Gastrocnemius medialis (tissue), 4 donors: ENCODE measurements at regions not wholly inside any gene's neighbourhood (a gene's known extent, or its start where the extent isn't known, plus 50 kb on each side); places are given as distances from the start of the nearest gene placed in this dataset.

Experiments
- ATAC-seq, 2 donors: fragments of 150-250 bp; one replicate each; pipeline ENCODE4 v1.9.1; 2016
- DNase-seq, 2 donors: peaks; one replicate each; pipeline ENCODE4 v3.0.0-alpha.2; 2019
- H3K27ac ChIP-seq, 4 donors: fragments of 200-600 bp; sonication (generic); 1 replicate in 1 of 4; 2 replicates in 3 of 4; pipeline ENCODE4 v1.5.1; 2016 to 2018; ENCODE audit warnings: mild to moderate bottlenecking in 2 of 4, moderate library complexity in 1 of 4
- H3K27me3 ChIP-seq, 3 donors: fragments of 200-600 bp; sonication (generic) in 2 of 3; 1 replicate in 1 of 3; 2 replicates in 2 of 3; pipeline versions ENCODE4 v1.5.1 to v1.6.0; 2016 to 2019; ENCODE audit warnings: mild to moderate bottlenecking in 1 of 3, moderate library complexity in 1 of 3
- H3K36me3 ChIP-seq, 2 donors: fragments of 200-600 bp; sonication (generic) in 1 of 2; one replicate each; pipeline ENCODE4 v1.5.1; 2017 to 2018
- H3K4me1 ChIP-seq, 2 donors: fragments of 200-600 bp; sonication (generic) in 1 of 2; one replicate each; pipeline ENCODE4 v1.5.1; 2016 to 2017; ENCODE audit warnings: mild to moderate bottlenecking in 2 of 2
- H3K4me3 ChIP-seq, 4 donors: fragments of 200-600 bp; sonication (generic) in 3 of 4; 1 replicate in 1 of 4; 2 replicates in 3 of 4; pipeline ENCODE4 v1.5.1; 2016 to 2019; ENCODE audit warnings: mild to moderate bottlenecking in 2 of 4
- H3K9me3 ChIP-seq, 3 donors: fragments of 200-600 bp; sonication (generic) in 2 of 3; 1 replicate in 1 of 3; 2 replicates in 2 of 3; pipeline ENCODE4 v1.5.1; 2016 to 2019
- POLR2A ChIP-seq, 2 donors: fragments of 450-650 bp; IDR thresholded peaks; one replicate each; pipeline ENCODE4 v1.6.1; 2017; ENCODE audit warnings: antibody characterized with exemption in 2 of 2, mild to moderate bottlenecking in 2 of 2, moderate library complexity in 2 of 2
- in situ Hi-C, 4 donors: fragments of 200-750 bp; cut with MboI; loops; one replicate each; pipeline versions ENCODE4 v1.15.0 to v1.8.0; 2017; ENCODE audit warnings: low sequenced_read_pairs in 4 of 4
- intact Hi-C: fragments of 100-400 bp; cut with DNase I; formaldehyde crosslinking; loops from one replicate; pipeline ENCODE4 v1.15.1; 2023; ENCODE audit warnings: low total_unique reads
- TF ChIP-seq, protein P1 (sequence below), 5 experiments: fragments of 450-650 bp in 3 of 5; fragments of 200-600 bp in 2 of 5; sonication (generic) in 2 of 5; IDR thresholded peaks in 4 of 5; conservative IDR thresholded peaks in 1 of 5; 1 replicate in 4 of 5; 2 replicates in 1 of 5; pipeline ENCODE4 v1.5.1; 2016 to 2019; ENCODE audit warnings: antibody characterized with exemption in 5 of 5, mild to moderate bottlenecking in 3 of 5, moderate library complexity in 3 of 5

DNA sequence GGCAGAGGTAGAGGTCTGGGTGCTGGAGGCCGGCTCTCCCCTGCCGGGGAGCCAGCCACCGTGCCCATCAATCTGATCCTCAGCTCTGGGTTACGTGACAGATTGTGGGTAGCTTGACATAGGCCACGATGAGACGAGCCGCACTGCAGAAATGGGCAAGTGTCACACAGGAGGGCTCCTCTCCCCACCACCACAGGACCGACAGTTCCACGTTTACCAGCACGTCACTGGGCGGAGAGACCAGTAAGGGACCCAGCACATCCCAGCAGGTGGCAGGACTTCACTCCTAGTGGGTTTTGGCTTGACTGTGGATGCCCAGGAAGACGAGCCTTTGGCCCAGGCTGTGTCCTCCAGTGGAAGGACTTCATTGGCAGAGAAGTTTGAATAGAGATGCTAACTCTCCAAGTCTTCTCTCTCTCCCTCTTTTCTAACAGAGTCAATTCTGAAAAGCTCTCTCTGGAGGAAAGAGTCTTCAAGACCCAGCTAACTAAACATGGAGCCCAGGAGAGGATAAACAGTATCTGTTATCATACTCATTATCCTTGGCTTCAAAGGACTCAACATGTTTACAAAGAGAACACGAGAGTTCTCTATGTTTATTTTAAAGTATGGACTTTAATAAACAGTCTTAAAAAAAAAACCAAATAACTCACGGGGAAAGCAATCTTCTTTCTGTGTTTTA is 129.3 kb upstream of the JCAD start:
- Histone ChIP-seq H3K27me3 (no peaks in the 10 kb centered on the region), H3K4me1 (peaks cover 0 to 3% of the 10 kb centered on the region in 2 donors), H3K4me3 (peak overlapping the region in 1 of 4 donors; percentile 10), H3K36me3 (no peaks in the 10 kb centered on the region), H3K27ac (peak overlapping the region; percentile 52 to 74 (median 67)), H3K9me3 (no peaks in the 10 kb centered on the region)
- no peak for TF ChIP-seq POLR2A (IDR thresholded peaks at IDR 0.05)
- TF ChIP-seq, protein P1, sequence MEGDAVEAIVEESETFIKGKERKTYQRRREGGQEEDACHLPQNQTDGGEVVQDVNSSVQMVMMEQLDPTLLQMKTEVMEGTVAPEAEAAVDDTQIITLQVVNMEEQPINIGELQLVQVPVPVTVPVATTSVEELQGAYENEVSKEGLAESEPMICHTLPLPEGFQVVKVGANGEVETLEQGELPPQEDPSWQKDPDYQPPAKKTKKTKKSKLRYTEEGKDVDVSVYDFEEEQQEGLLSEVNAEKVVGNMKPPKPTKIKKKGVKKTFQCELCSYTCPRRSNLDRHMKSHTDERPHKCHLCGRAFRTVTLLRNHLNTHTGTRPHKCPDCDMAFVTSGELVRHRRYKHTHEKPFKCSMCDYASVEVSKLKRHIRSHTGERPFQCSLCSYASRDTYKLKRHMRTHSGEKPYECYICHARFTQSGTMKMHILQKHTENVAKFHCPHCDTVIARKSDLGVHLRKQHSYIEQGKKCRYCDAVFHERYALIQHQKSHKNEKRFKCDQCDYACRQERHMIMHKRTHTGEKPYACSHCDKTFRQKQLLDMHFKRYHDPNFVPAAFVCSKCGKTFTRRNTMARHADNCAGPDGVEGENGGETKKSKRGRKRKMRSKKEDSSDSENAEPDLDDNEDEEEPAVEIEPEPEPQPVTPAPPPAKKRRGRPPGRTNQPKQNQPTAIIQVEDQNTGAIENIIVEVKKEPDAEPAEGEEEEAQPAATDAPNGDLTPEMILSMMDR (IDR thresholded peaks at IDR 0.05 in 4 of 5, conservative IDR thresholded peaks at IDR 0.05 in 1 of 5), result no peak
- ATAC-seq, result peak; percentile 24 to 30
- in situ Hi-C loops (no loop called here), intact Hi-C loops (loop anchor here (5.0 to 10.0 kb wide), 3 partner anchors 49 to 186 kb away; no protein-coding TSS in a partner anchor)
- no peak for DNase-seq

DNA sequence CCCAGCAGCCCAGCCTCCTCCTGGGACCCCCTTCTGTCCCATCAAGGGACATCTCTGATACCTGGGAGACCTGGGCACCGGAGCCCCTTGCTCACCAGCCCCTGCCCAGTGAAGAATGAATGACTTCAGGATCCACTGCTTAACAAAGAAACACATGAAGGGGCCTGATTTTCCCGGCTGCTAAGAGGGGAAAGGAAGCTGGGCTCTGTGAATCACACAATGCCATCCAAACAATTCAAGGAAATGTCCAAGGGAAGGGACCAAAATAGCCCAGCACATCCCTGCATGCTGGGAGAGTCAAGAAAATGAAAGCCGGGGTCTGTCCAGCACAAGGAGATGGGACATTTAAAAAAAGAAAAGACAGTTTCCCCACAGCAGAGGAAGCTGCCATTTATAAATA is 128.7 kb upstream of the JCAD start:
- peak overlapping the region in 1 of 4 donors; percentile 10 for H3K4me3 ChIP-seq
- peak; percentile 53 to 57 for ATAC-seq
- H3K27ac ChIP-seq, result peak overlapping the region; percentile 59 to 74 (median 67)
- intact Hi-C loops, result loop anchor here (5.0 to 10.0 kb wide), 3 partner anchors 49 to 186 kb away; no protein-coding TSS in a partner anchor
- H3K4me1 ChIP-seq, result peaks cover 0 to 3% of the 10 kb centered on the region in 2 donors
- TF ChIP-seq, protein P1 (IDR thresholded peaks at IDR 0.05 in 4 of 5, conservative IDR thresholded peaks at IDR 0.05 in 1 of 5), result no peak
- TF ChIP-seq POLR2A (IDR thresholded peaks at IDR 0.05), result no peak
- H3K27me3 ChIP-seq, result no peaks in the 10 kb centered on the region
- H3K36me3 ChIP-seq, result no peaks in the 10 kb centered on the region
- DNase-seq, result no peak
- in situ Hi-C loops, result no loop called here
- H3K9me3 ChIP-seq, result no peaks in the 10 kb centered on the region

DNA sequence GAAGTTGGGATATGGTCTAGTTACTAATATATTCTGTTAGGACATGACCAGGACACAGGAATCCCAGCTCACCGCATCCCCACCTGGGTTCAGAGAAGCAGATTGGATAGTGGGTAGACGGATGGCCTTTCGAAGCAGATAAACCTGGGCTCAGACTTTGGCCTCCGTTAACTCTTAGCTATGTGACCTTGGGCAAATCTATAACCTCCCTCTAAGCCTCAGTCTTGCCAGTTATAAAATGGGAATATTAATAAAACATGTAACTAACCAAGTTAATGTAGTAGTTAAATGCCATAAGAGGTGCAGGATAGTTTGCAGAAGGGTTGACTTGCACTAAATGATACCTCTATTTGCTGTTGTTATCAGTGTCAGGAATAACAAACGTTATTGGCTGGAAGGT is 127.6 kb upstream of the JCAD start:
- Histone ChIP-seq H3K4me1 (peaks cover 0 to 3% of the 10 kb centered on the region in 2 donors), H3K27me3 (no peaks in the 10 kb centered on the region), H3K36me3 (no peaks in the 10 kb centered on the region), H3K4me3 (peak overlapping the region; percentile 10 to 41 (median 30)), H3K27ac (peak overlapping the region; percentile 59 to 72 (median 67)), H3K9me3 (no peaks in the 10 kb centered on the region)
- no peak for TF ChIP-seq POLR2A (IDR thresholded peaks at IDR 0.05)
- intact Hi-C loops (loop anchor here (5.0 to 10.0 kb wide), 3 partner anchors 50 to 185 kb away; no protein-coding TSS in a partner anchor), in situ Hi-C loops (no loop called here)
- DNase-seq (no peak), ATAC-seq (no peak)

DNA sequence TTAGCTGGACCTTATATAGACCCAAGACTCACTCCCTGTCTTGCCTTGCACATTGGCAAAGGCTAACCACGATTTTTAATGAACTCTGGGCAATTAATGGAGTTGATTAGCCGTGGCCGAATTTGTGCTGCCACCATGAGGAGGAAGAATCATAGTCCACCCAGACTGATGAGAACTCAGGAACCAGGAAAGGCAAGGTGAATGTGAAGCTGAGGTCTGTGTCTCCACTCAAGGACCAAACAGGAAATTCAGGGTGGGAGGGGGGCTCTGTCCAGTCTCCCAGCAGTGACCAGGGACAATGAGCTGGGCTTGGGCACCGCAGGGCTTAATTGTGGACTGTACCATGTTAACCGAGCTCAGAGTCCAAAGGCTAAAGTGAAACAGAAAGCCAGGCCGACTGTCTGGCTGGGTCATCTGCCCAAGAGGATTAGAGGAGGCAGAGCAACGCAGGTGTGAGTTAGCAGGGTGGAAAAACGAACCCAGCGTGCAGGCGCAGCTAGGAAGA is 127.0 kb upstream of the JCAD start:
- in situ Hi-C loops (no loop called here), intact Hi-C loops (loop anchor here (5.0 to 10.0 kb wide), 3 partner anchors 51 to 184 kb away; no protein-coding TSS in a partner anchor)
- DNase-seq (no peak), ATAC-seq (peak; percentile 29 to 62)
- TF ChIP-seq, protein P1 (IDR thresholded peaks at IDR 0.05 in 4 of 5, conservative IDR thresholded peaks at IDR 0.05 in 1 of 5), result peak in 1 of 5 experiments; percentile 14
- no peak for TF ChIP-seq POLR2A (IDR thresholded peaks at IDR 0.05)
- Histone ChIP-seq H3K4me1 (peaks cover 0 to 3% of the 10 kb centered on the region in 2 donors), H3K27ac (peak overlapping the region; percentile 59 to 72 (median 67)), H3K4me3 (peak overlapping the region; percentile 10 to 41 (median 30)), H3K27me3 (no peaks in the 10 kb centered on the region), H3K9me3 (no peaks in the 10 kb centered on the region), H3K36me3 (no peaks in the 10 kb centered on the region)

DNA sequence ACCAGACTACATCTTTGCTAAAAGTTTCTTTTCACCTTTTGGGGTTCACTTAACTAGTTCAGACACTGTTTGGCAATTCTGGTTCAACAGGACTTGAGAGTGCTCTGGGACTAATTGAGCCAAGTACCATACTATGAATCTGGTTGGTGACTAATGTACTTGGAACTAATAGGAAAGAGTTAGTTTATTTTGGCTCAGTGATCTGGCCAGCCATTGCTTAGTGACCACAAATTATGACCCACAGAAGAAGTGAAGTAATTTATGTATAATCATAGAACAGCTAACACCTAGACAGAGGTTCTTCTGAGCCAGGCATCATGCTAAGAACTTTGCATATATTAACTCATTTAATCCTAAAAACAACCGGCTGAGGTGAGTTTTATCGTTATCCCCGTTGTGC is 126.5 kb upstream of the JCAD start:
- DNase-seq, result no peak
- in situ Hi-C loops, result no loop called here
- TF ChIP-seq POLR2A (IDR thresholded peaks at IDR 0.05), result no peak
- TF ChIP-seq, protein P1 (IDR thresholded peaks at IDR 0.05 in 4 of 5, conservative IDR thresholded peaks at IDR 0.05 in 1 of 5), result no peak
- no peak overlapping the region for H3K4me3 ChIP-seq
- no peaks in the 10 kb centered on the region for H3K36me3 ChIP-seq
- H3K4me1 ChIP-seq, result peaks cover 0 to 3% of the 10 kb centered on the region in 2 donors
- no peaks in the 10 kb centered on the region for H3K27me3 ChIP-seq
- peak overlapping the region; percentile 59 to 72 (median 67) for H3K27ac ChIP-seq
- H3K9me3 ChIP-seq, result no peaks in the 10 kb centered on the region
- intact Hi-C loops, result loop anchor here (5.0 to 10.0 kb wide), 3 partner anchors 51 to 184 kb away; no protein-coding TSS in a partner anchor
- no peak for ATAC-seq
